ENCODE measurements at regions not wholly inside any gene's neighbourhood (a gene's known extent, or its start where the extent isn't known, plus 50 kb on each side); places are given as distances from the start of the nearest gene placed in this dataset.

GRCh38 chr20:40502576-40502975 lies 186.5 kb downstream of the MAFB start:
- Histone ChIP-seq H3K9ac (ENCODE audit: low read length) (no peak overlapping the region), H3K4me2 (ENCODE audit: low read length) (no peak overlapping the region), H4K20me1 (ENCODE audit: low read length) (no peaks in the 10 kb centered on the region), H3K36me3 (ENCODE audit: low read depth, low read length) (no peaks in the 10 kb centered on the region), H3K27me3 (ENCODE audit: low read length) (no peaks in the 10 kb centered on the region), H3K9me3 (ENCODE audit: low read length) (peaks cover 5% of the 10 kb centered on the region; the same call in 1 of the 2 replicates), H3K79me2 (ENCODE audit: low read length) (no peaks in the 10 kb centered on the region), H3K9me2 (replicated peaks; ENCODE audit: low read length) (no peaks in the 10 kb centered on the region), H3K27ac (ENCODE audit: low read length) (no peak overlapping the region), H3K4me1 (ENCODE audit: insufficient read depth, low read length) (no peaks in the 10 kb centered on the region), H3K4me3 (ENCODE audit: low read length) (no peak overlapping the region), H3F3A (ENCODE audit: low read length, unreplicated experiment) (no peaks in the 10 kb centered on the region), H2AFZ (ENCODE audit: low read length) (no peak overlapping the region)
- POLR2A ChIA-PET (ENCODE audit: unreplicated experiment), result no interaction called here
- TF ChIP-seq CTCF (conservative IDR thresholded peaks at IDR 0.05; ENCODE audit: low read depth, low read length), result no peak
- no peak for TF ChIP-seq EZH2phosphoT487 (IDR thresholded peaks at IDR 0.05; ENCODE audit: borderline replicate concordance, low read length)
- no peak for TF ChIP-seq EZH2 (IDR thresholded peaks at IDR 0.05; ENCODE audit: low read length, unreplicated experiment)
- no TSS peak for BruUV-seq (replicated peaks)
- intact Hi-C loops (cut with micrococcal nuclease), result no loop called here
- CTCF ChIA-PET, result no interaction called here
- DNase-seq (no peak), ATAC-seq (no peak)

GRCh38 chr20:40499391-40499790 lies 189.6 kb downstream of the MAFB start:
- Histone ChIP-seq H3K9me3 (ENCODE audit: low read length) (peaks cover 5% of the 10 kb centered on the region; the same call in 1 of the 2 replicates), H2AFZ (ENCODE audit: low read length) (no peak overlapping the region), H3K4me2 (ENCODE audit: low read length) (no peak overlapping the region), H3K79me2 (ENCODE audit: low read length) (no peaks in the 10 kb centered on the region), H3K36me3 (ENCODE audit: low read depth, low read length) (no peaks in the 10 kb centered on the region), H3K9ac (ENCODE audit: low read length) (no peak overlapping the region), H3K9me2 (replicated peaks; ENCODE audit: low read length) (no peaks in the 10 kb centered on the region), H3K27me3 (ENCODE audit: low read length) (no peaks in the 10 kb centered on the region), H4K20me1 (ENCODE audit: low read length) (no peaks in the 10 kb centered on the region), H3K4me1 (ENCODE audit: insufficient read depth, low read length) (no peaks in the 10 kb centered on the region), H3K27ac (ENCODE audit: low read length) (no peak overlapping the region), H3K4me3 (ENCODE audit: low read length) (no peak overlapping the region), H3F3A (ENCODE audit: low read length, unreplicated experiment) (no peaks in the 10 kb centered on the region)
- intact Hi-C loops (cut with micrococcal nuclease), result no loop called here
- DNase-seq (no peak), ATAC-seq (no peak)
- BruUV-seq (replicated peaks), result no TSS peak
- ChIA-PET POLR2A (ENCODE audit: unreplicated experiment) (no interaction called here), CTCF (no interaction called here)
- no peak for TF ChIP-seq CTCF (conservative IDR thresholded peaks at IDR 0.05; ENCODE audit: low read depth, low read length)
- TF ChIP-seq EZH2 (IDR thresholded peaks at IDR 0.05; ENCODE audit: low read length, unreplicated experiment), result no peak
- TF ChIP-seq EZH2phosphoT487 (IDR thresholded peaks at IDR 0.05; ENCODE audit: borderline replicate concordance, low read length), result no peak

GRCh38 chr20:40497899-40498691 lies 190.9 kb downstream of the MAFB start:
- TF ChIP-seq EZH2phosphoT487 (IDR thresholded peaks at IDR 0.05; ENCODE audit: borderline replicate concordance, low read length) (no peak), EZH2 (IDR thresholded peaks at IDR 0.05; ENCODE audit: low read length, unreplicated experiment) (no peak), CTCF (conservative IDR thresholded peaks at IDR 0.05; ENCODE audit: low read depth, low read length) (no peak)
- Histone ChIP-seq H2AFZ (ENCODE audit: low read length) (no peak overlapping the region), H3K4me3 (ENCODE audit: low read length) (no peak overlapping the region), H3K9ac (ENCODE audit: low read length) (no peak overlapping the region), H3K36me3 (ENCODE audit: low read depth, low read length) (no peaks in the 10 kb centered on the region), H3K4me2 (ENCODE audit: low read length) (no peak overlapping the region), H4K20me1 (ENCODE audit: low read length) (no peaks in the 10 kb centered on the region), H3K79me2 (ENCODE audit: low read length) (no peaks in the 10 kb centered on the region), H3K9me3 (ENCODE audit: low read length) (peaks cover 5% of the 10 kb centered on the region; the same call in 1 of the 2 replicates), H3K27ac (ENCODE audit: low read length) (no peak overlapping the region), H3K4me1 (ENCODE audit: insufficient read depth, low read length) (no peaks in the 10 kb centered on the region), H3K9me2 (replicated peaks; ENCODE audit: low read length) (no peaks in the 10 kb centered on the region), H3F3A (ENCODE audit: low read length, unreplicated experiment) (no peaks in the 10 kb centered on the region), H3K27me3 (ENCODE audit: low read length) (no peaks in the 10 kb centered on the region)
- POLR2A ChIA-PET (ENCODE audit: unreplicated experiment), result no interaction called here
- ATAC-seq (no peak), DNase-seq (no peak)
- CTCF ChIA-PET, result no interaction called here
- intact Hi-C loops (cut with micrococcal nuclease), result no loop called here
- no TSS peak for BruUV-seq (replicated peaks)
